Activated CD4-positive, alpha-beta T cell treated with anti-CD3 and anti-CD28 coated beads for 36 hours (primary cell): ENCODE measurements at regions not wholly inside any gene's neighbourhood (a gene's known extent, or its start where the extent isn't known, plus 50 kb on each side); places are given as distances from the start of the nearest gene placed in this dataset.

Source experiments
- ATAC-seq: fragments of 200-7000 bp; cut with Tn5 transposase; one replicate; pipeline ENCODE4 v1.10.0; 2021; ENCODE audit warnings: mild to moderate bottlenecking, moderate library complexity
- CTCF ChIA-PET: fragments of 350-600 bp; sonication (Branson Sonifier 250); formaldehyde crosslinking; loops from one replicate; lab custom pipeline; 2021; ENCODE audit warnings: antibody characterized with exemption; lab: Charles Lee
- POLR2A ChIA-PET: fragments of 350-600 bp; sonication (Branson Sonifier 250); formaldehyde crosslinking; loops from one replicate; lab custom pipeline; 2021; ENCODE audit warnings: antibody characterized with exemption, inconsistent platforms; lab: Charles Lee
- DNase-seq: peaks from one replicate; pipeline ENCODE4 v3.0.0-alpha.2; 2020
- H3K27ac Mint-ChIP-seq: one replicate; pipeline ENCODE4 v1.8.0; 2021; ENCODE audit warnings: mixed read lengths
- H3K27me3 Mint-ChIP-seq: one replicate; pipeline ENCODE4 v1.8.0; 2021; ENCODE audit warnings: mixed read lengths
- H3K36me3 Mint-ChIP-seq: one replicate; pipeline ENCODE4 v1.8.0; 2021; ENCODE audit warnings: low read depth, mixed read lengths
- H3K4me1 Mint-ChIP-seq: one replicate; pipeline ENCODE4 v1.8.0; 2021; ENCODE audit warnings: mixed read lengths
- H3K4me3 Mint-ChIP-seq: one replicate; pipeline ENCODE4 v1.8.0; 2021; ENCODE audit warnings: mild to moderate bottlenecking, moderate library complexity, mixed read lengths
- H3K9me3 Mint-ChIP-seq: one replicate; pipeline ENCODE4 v1.8.0; 2021; ENCODE audit warnings: low read depth, mixed read lengths
- intact Hi-C, 2 experiments: fragments of 100-400 bp; cut with DNase I in 1 of 2; cut with micrococcal nuclease in 1 of 2; formaldehyde crosslinking; loops; one replicate each; pipeline versions ENCODE4 v1.14.2 to v1.15.1; 2022 to 2024; cut with DNase I, micrococcal nuclease

- ChIA-PET CTCF (interaction anchor here (0.6 kb wide), 1 partner anchor 168 kb away, joined by 5 read pairs; no protein-coding TSS in a partner anchor), POLR2A (no interaction called here)
- Mint-ChIP-seq H3K4me1 (no peaks in the 10 kb centered on the region), H3K9me3 (no peaks in the 10 kb centered on the region), H3K4me3 (no peak overlapping the region), H3K27me3 (peaks cover 2% of the 10 kb centered on the region), H3K36me3 (no peaks in the 10 kb centered on the region), H3K27ac (no peak overlapping the region)
- no peak for DNase-seq
- intact Hi-C loops = loop anchor here in 1 of 2 experiments (10.0 kb wide), 1 partner anchor 353 kb away; no protein-coding TSS in a partner anchor
- no peak for ATAC-seq
These were observed 118.4 kb downstream of the PTPRS start for GRCh38 chr19:5222178-5222577.

GRCh38 chr19:5220866-5221265, 119.7 kb downstream of the PTPRS start:
- Mint-ChIP-seq H3K36me3 (no peaks in the 10 kb centered on the region), H3K9me3 (no peaks in the 10 kb centered on the region), H3K27me3 (no peaks in the 10 kb centered on the region), H3K4me3 (no peak overlapping the region), H3K27ac (no peak overlapping the region), H3K4me1 (peaks cover 3% of the 10 kb centered on the region)
- DNase-seq (no peak), ATAC-seq (no peak)
- ChIA-PET CTCF (no interaction called here), POLR2A (no interaction called here)
- intact Hi-C loops = loop anchor here in 1 of 2 experiments (10.0 kb wide), 1 partner anchor 354 kb away; no protein-coding TSS in a partner anchor

- Mint-ChIP-seq H3K27ac (no peak overlapping the region), H3K9me3 (no peaks in the 10 kb centered on the region), H3K4me3 (no peak overlapping the region), H3K4me1 (peaks cover 3% of the 10 kb centered on the region), H3K36me3 (no peaks in the 10 kb centered on the region), H3K27me3 (no peaks in the 10 kb centered on the region)
- intact Hi-C loops = loop anchor here in 1 of 2 experiments (10.0 kb wide), 1 partner anchor 354 kb away; no protein-coding TSS in a partner anchor
- ATAC-seq (no peak), DNase-seq (no peak)
- CTCF ChIA-PET = no interaction called here
- POLR2A ChIA-PET = no interaction called here
These were observed 120.3 kb downstream of the PTPRS start for GRCh38 chr19:5220361-5220760.

GRCh38 chr19:5219551-5220304, 120.9 kb downstream of the PTPRS start:
- no peak for ATAC-seq
- ChIA-PET POLR2A (no interaction called here), CTCF (no interaction called here)
- peaks cover 3% of the 10 kb centered on the region for H3K4me1 Mint-ChIP-seq
- intact Hi-C loops = loop anchor here in 1 of 2 experiments (10.0 kb wide), 1 partner anchor 355 kb away; no protein-coding TSS in a partner anchor
- no peak overlapping the region for H3K4me3 Mint-ChIP-seq
- no peaks in the 10 kb centered on the region for H3K36me3 Mint-ChIP-seq
- H3K27ac Mint-ChIP-seq = no peak overlapping the region
- no peaks in the 10 kb centered on the region for H3K9me3 Mint-ChIP-seq
- H3K27me3 Mint-ChIP-seq = no peaks in the 10 kb centered on the region
- DNase-seq = no peak

GRCh38 chr19:5218963-5219530, 121.6 kb downstream of the PTPRS start:
- no peaks in the 10 kb centered on the region for H3K36me3 Mint-ChIP-seq
- POLR2A ChIA-PET = no interaction called here
- intact Hi-C loops = no loop called here

GRCh38 chr19:5218255-5218855, 122.3 kb downstream of the PTPRS start:
- POLR2A ChIA-PET = no interaction called here
- Mint-ChIP-seq H3K27ac (no peak overlapping the region), H3K27me3 (no peaks in the 10 kb centered on the region), H3K4me3 (no peak overlapping the region), H3K36me3 (no peaks in the 10 kb centered on the region), H3K4me1 (peaks cover 3% of the 10 kb centered on the region), H3K9me3 (no peaks in the 10 kb centered on the region)
- DNase-seq = no peak
- intact Hi-C loops = no loop called here
- ATAC-seq = no peak
- CTCF ChIA-PET = interaction anchor here (0.6 to 1.0 kb wide), 2 partner anchors 100 to 111 kb away, joined by 3 to 4 read pairs; no protein-coding TSS in a partner anchor

More at GRCh38 chr19:5218963-5219530, 121.6 kb downstream of the PTPRS start:
- H3K27ac Mint-ChIP-seq = no peak overlapping the region
- no peak for ATAC-seq
- DNase-seq = no peak
- CTCF ChIA-PET = interaction anchor here (1.0 kb wide), 1 partner anchor 110 kb away, joined by 4 read pairs; no protein-coding TSS in a partner anchor
- H3K4me1 Mint-ChIP-seq = peaks cover 3% of the 10 kb centered on the region
- H3K27me3 Mint-ChIP-seq = no peaks in the 10 kb centered on the region
- no peak overlapping the region for H3K4me3 Mint-ChIP-seq
- no peaks in the 10 kb centered on the region for H3K9me3 Mint-ChIP-seq

- ChIA-PET CTCF (interaction anchor here (0.6 kb wide), 1 partner anchor 36 kb away, joined by 3 read pairs; no protein-coding TSS in a partner anchor), POLR2A (no interaction called here)
- no peaks in the 10 kb centered on the region for H3K36me3 Mint-ChIP-seq
- no peaks in the 10 kb centered on the region for H3K27me3 Mint-ChIP-seq
- ATAC-seq (no peak), DNase-seq (no peak)
- intact Hi-C loops = no loop called here
- H3K4me3 Mint-ChIP-seq = no peak overlapping the region
- no peaks in the 10 kb centered on the region for H3K9me3 Mint-ChIP-seq
- peaks cover 3% of the 10 kb centered on the region for H3K4me1 Mint-ChIP-seq
- H3K27ac Mint-ChIP-seq = no peak overlapping the region
These were observed 123.4 kb downstream of the PTPRS start for GRCh38 chr19:5217171-5217570.

GRCh38 chr19:5216141-5216847, 124.3 kb downstream of the PTPRS start:
- H3K27me3 Mint-ChIP-seq = no peaks in the 10 kb centered on the region
- ChIA-PET CTCF (no interaction called here), POLR2A (no interaction called here)
- H3K4me3 Mint-ChIP-seq = no peak overlapping the region
- no peak overlapping the region for H3K27ac Mint-ChIP-seq
- no peak for DNase-seq
- H3K9me3 Mint-ChIP-seq = no peaks in the 10 kb centered on the region
- no peaks in the 10 kb centered on the region for H3K36me3 Mint-ChIP-seq
- ATAC-seq = no peak
- H3K4me1 Mint-ChIP-seq = peaks cover 3% of the 10 kb centered on the region
- intact Hi-C loops = no loop called here

GRCh38 chr19:5215431-5215830, 125.2 kb downstream of the PTPRS start:
- Mint-ChIP-seq H3K27ac (no peak overlapping the region), H3K27me3 (no peaks in the 10 kb centered on the region), H3K9me3 (no peaks in the 10 kb centered on the region), H3K4me1 (peaks cover 3% of the 10 kb centered on the region), H3K36me3 (peaks cover 4% of the 10 kb centered on the region), H3K4me3 (no peak overlapping the region)
- no peak for DNase-seq
- POLR2A ChIA-PET = no interaction called here
- intact Hi-C loops = no loop called here
- no peak for ATAC-seq
- CTCF ChIA-PET = no interaction called here

- no peak overlapping the region for H3K27ac Mint-ChIP-seq
- peaks cover 3% of the 10 kb centered on the region for H3K4me1 Mint-ChIP-seq
These were observed 125.7 kb downstream of the PTPRS start for GRCh38 chr19:5214902-5215301.

GRCh38 chr19:5214371-5214770, 126.2 kb downstream of the PTPRS start:
- H3K36me3 Mint-ChIP-seq = peaks cover 4% of the 10 kb centered on the region
- H3K27ac Mint-ChIP-seq = no peak overlapping the region
- intact Hi-C loops = no loop called here
- ChIA-PET CTCF (no interaction called here), POLR2A (no interaction called here)
- no peaks in the 10 kb centered on the region for H3K27me3 Mint-ChIP-seq
- ATAC-seq = no peak
- no peaks in the 10 kb centered on the region for H3K9me3 Mint-ChIP-seq
- H3K4me1 Mint-ChIP-seq = peaks cover 3% of the 10 kb centered on the region
- H3K4me3 Mint-ChIP-seq = no peak overlapping the region
- DNase-seq = no peak

More at GRCh38 chr19:5214902-5215301, 125.7 kb downstream of the PTPRS start:
- peaks cover 4% of the 10 kb centered on the region for H3K36me3 Mint-ChIP-seq
- H3K4me3 Mint-ChIP-seq = no peak overlapping the region
- POLR2A ChIA-PET = no interaction called here
- intact Hi-C loops = no loop called here
- ATAC-seq = no peak
- CTCF ChIA-PET = no interaction called here
- no peak for DNase-seq
- H3K27me3 Mint-ChIP-seq = no peaks in the 10 kb centered on the region
- no peaks in the 10 kb centered on the region for H3K9me3 Mint-ChIP-seq
